ENCODE measurements at regions not wholly inside any gene's neighbourhood (a gene's known extent, or its start where the extent isn't known, plus 50 kb on each side); places are given as distances from the start of the nearest gene placed in this dataset.

GRCh38 chr13:47232516-47232915 lies 335.7 kb upstream of the HTR2A start:
- TF ChIP-seq POLR2A (IDR thresholded peaks at IDR 0.05; ENCODE audit: extremely low read depth, insufficient read length), result no peak
- no peak overlapping the region for H3K4me3 ChIP-seq (ENCODE audit: low read depth, low read length)
- no peak for DNase-seq (ENCODE audit: low read depth)

GRCh38 chr13:47230155-47230554 lies 333.3 kb upstream of the HTR2A start:
- TF ChIP-seq POLR2A (IDR thresholded peaks at IDR 0.05; ENCODE audit: extremely low read depth, insufficient read length) (no peak), CTCF (IDR thresholded peaks at IDR 0.05; ENCODE audit: low read depth, low read length) (no peak), MYC (IDR thresholded peaks at IDR 0.05; ENCODE audit: low read depth, low read length) (no peak), MAX (IDR thresholded peaks at IDR 0.05; ENCODE audit: low read depth, low read length) (no peak)
- no peak overlapping the region for H3K4me3 ChIP-seq (ENCODE audit: low read depth, low read length)
- DNase-seq (ENCODE audit: low read depth), result no peak

GRCh38 chr13:47226516-47226915 lies 329.7 kb upstream of the HTR2A start:
- no peak for DNase-seq (ENCODE audit: low read depth)
- TF ChIP-seq MAX (IDR thresholded peaks at IDR 0.05; ENCODE audit: low read depth, low read length) (no peak), CTCF (IDR thresholded peaks at IDR 0.05; ENCODE audit: low read depth, low read length) (no peak), POLR2A (IDR thresholded peaks at IDR 0.05; ENCODE audit: extremely low read depth, insufficient read length) (no peak), MYC (IDR thresholded peaks at IDR 0.05; ENCODE audit: low read depth, low read length) (no peak)
- no peak overlapping the region for H3K4me3 ChIP-seq (ENCODE audit: low read depth, low read length)

GRCh38 chr13:47220453-47221140 lies 323.7 kb upstream of the HTR2A start:
- no peak for DNase-seq (ENCODE audit: low read depth)
- TF ChIP-seq MYC (IDR thresholded peaks at IDR 0.05; ENCODE audit: low read depth, low read length) (no peak), CTCF (IDR thresholded peaks at IDR 0.05; ENCODE audit: low read depth, low read length) (no peak), POLR2A (IDR thresholded peaks at IDR 0.05; ENCODE audit: extremely low read depth, insufficient read length) (no peak), MAX (IDR thresholded peaks at IDR 0.05; ENCODE audit: low read depth, low read length) (no peak)

GRCh38 chr13:47218611-47219010 lies 321.8 kb upstream of the HTR2A start:
- no peak for DNase-seq (ENCODE audit: low read depth)
- no peak overlapping the region for H3K4me3 ChIP-seq (ENCODE audit: low read depth, low read length)
- TF ChIP-seq POLR2A (IDR thresholded peaks at IDR 0.05; ENCODE audit: extremely low read depth, insufficient read length), result no peak
- TF ChIP-seq CTCF (IDR thresholded peaks at IDR 0.05; ENCODE audit: low read depth, low read length), result no peak

More at GRCh38 chr13:47220453-47221140, 323.7 kb upstream of the HTR2A start:
- no peak overlapping the region for H3K4me3 ChIP-seq (ENCODE audit: low read depth, low read length)

- no peak overlapping the region for H3K4me3 ChIP-seq (ENCODE audit: low read depth, low read length)
- DNase-seq (ENCODE audit: low read depth), result no peak
- no peak for TF ChIP-seq CTCF (IDR thresholded peaks at IDR 0.05; ENCODE audit: low read depth, low read length)
- no peak for TF ChIP-seq MYC (IDR thresholded peaks at IDR 0.05; ENCODE audit: low read depth, low read length)
- TF ChIP-seq MAX (IDR thresholded peaks at IDR 0.05; ENCODE audit: low read depth, low read length), result no peak
- TF ChIP-seq POLR2A (IDR thresholded peaks at IDR 0.05; ENCODE audit: extremely low read depth, insufficient read length), result no peak
Observed at GRCh38 chr13:47216176-47216822, 319.4 kb upstream of the HTR2A start.

Data from NB4 (cell line).